HepG2 (cell line): ENCODE measurements at regions not wholly inside any gene's neighbourhood (a gene's known extent, or its start where the extent isn't known, plus 50 kb on each side); places are given as distances from the start of the nearest gene placed in this dataset.

Experiments
- ATAC-seq: fragments of 200-7000 bp; cut with Tn5 transposase; 3 replicates; pipeline ENCODE4 v1.9.1; 2020; ENCODE audit warnings: mild to moderate bottlenecking, moderate library complexity
- BruUV-seq: library from RNA; stranded (reverse); fragments of 400-500 nt; replicated peaks from 2 replicates; lab custom pipeline; 2021; lab: Mats Ljungman, UMichigan
- CTCF ChIA-PET: fragments of 300-600 bp; formaldehyde crosslinking; extraction: SDS; loops from one replicate; lab custom pipeline; 2021; ENCODE audit warnings: low total read pairs, inconsistent platforms, low intra/inter-chr PET ratio; lab: Yijun Ruan, JAX
- POLR2A ChIA-PET: fragments of 350-600 bp; sonication (Branson Sonifier 250); formaldehyde crosslinking; loops from one replicate; lab custom pipeline; 2020; ENCODE audit warnings: antibody characterized with exemption, inconsistent platforms; lab: Yijun Ruan, JAX
- DNase-seq: peaks from one replicate; pipeline ENCODE4 v3.0.0-alpha.2; 2015; ENCODE audit warnings: low spot score
- FAIRE-seq: peaks from 3 replicates; lab custom pipeline; 2011; peaks lifted over from hg19 to GRCh38; lab: Jason Lieb, UNC
- H2AFZ ChIP-seq: one replicate; pipeline ENCODE4 v1.6.1; 2011; ENCODE audit warnings: low read length, inconsistent platforms
- H3K27ac ChIP-seq: fragments of 300-600 bp; 3 replicates; pipeline ENCODE4 v1.8.0; 2011; ENCODE audit warnings: mixed run types, mild to moderate bottlenecking, mixed read lengths, low read length, inconsistent platforms; ENCODE audit not compliant: insufficient read depth; ENCODE audit errors: extremely low read length
- H3K27me3 ChIP-seq, 2 experiments: fragments of 200-600 bp in 1 of 2; 2 replicates in 1 of 2; 3 replicates in 1 of 2; pipeline versions ENCODE4 v1.6.0 to v1.8.0; 2011; ENCODE audit warnings: low read length in 2 of 2, mild to moderate bottlenecking in 2 of 2, moderate library complexity in 2 of 2, inconsistent platforms in 1 of 2; ENCODE audit not compliant: insufficient read depth in 2 of 2, control insufficient read depth in 1 of 2
- H3K36me3 ChIP-seq, 2 experiments: fragments of 200-600 bp in 1 of 2; replicated peaks in 1 of 2; 2 replicates in 1 of 2; 3 replicates in 1 of 2; pipeline versions ENCODE4 v1.5.1 to v1.8.0; 2011; ENCODE audit warnings: low read length in 2 of 2, inconsistent platforms in 1 of 2; ENCODE audit not compliant: insufficient read depth in 2 of 2, control insufficient read depth in 1 of 2
- H3K4me1 ChIP-seq: 2 replicates; pipeline ENCODE4 v1.5.1; 2012; ENCODE audit warnings: low read length, inconsistent platforms; ENCODE audit not compliant: insufficient read depth
- H3K4me2 ChIP-seq: 2 replicates; pipeline ENCODE4 v1.6.0; 2011; ENCODE audit warnings: low read depth, low read length, inconsistent platforms
- H3K4me3 ChIP-seq, 3 experiments: fragments of 200-600 bp in 1 of 3; sonication (generic), shearing (Covaris generic) in 1 of 3; replicated peaks in 1 of 3; 2 replicates each; pipeline ENCODE4 v1.5.1; 2011 to 2016; ENCODE audit warnings: low read length in 3 of 3, inconsistent platforms in 2 of 3, low read depth in 2 of 3, mild to moderate bottlenecking in 2 of 3, control low read depth in 1 of 3, mixed read lengths in 1 of 3; ENCODE audit not compliant: insufficient read depth in 1 of 3
- H3K79me2 ChIP-seq: one replicate; pipeline ENCODE4 v1.6.1; 2011; ENCODE audit warnings: low read length, inconsistent platforms; ENCODE audit not compliant: insufficient read depth
- H3K9ac ChIP-seq: 2 replicates; pipeline ENCODE4 v1.6.0; 2011; ENCODE audit warnings: mild to moderate bottlenecking, low read depth, low read length, inconsistent platforms; ENCODE audit not compliant: insufficient read depth
- H3K9me3 ChIP-seq: 2 replicates; pipeline ENCODE4 v1.5.1; 2012; ENCODE audit warnings: mild to moderate bottlenecking, low read length
- H4K20me1 ChIP-seq: 2 replicates; pipeline ENCODE4 v1.6.0; 2011; ENCODE audit warnings: inconsistent platforms, mild to moderate bottlenecking, low read length, moderate library complexity; ENCODE audit not compliant: insufficient read depth
- FLYWCH1 ChIP-seq: sonication (generic); formaldehyde crosslinking; IDR thresholded peaks from 2 replicates; pipeline ENCODE4 v1.8.1; 2023; ENCODE audit warnings: mild to moderate bottlenecking, missing genetic modification reagents
- FOSL2 ChIP-seq: sonication (generic); formaldehyde crosslinking; IDR thresholded peaks from 2 replicates; pipeline ENCODE4 v1.4.0; 2020; ENCODE audit warnings: missing genetic modification reagents
- FOXK2 ChIP-seq: fragments of 450-650 bp; IDR thresholded peaks from 2 replicates; pipeline ENCODE4 v1.6.1; 2016
- KAT2B ChIP-seq: fragments of 150-350 bp; IDR thresholded peaks from 2 replicates; pipeline ENCODE4 v1.6.1; 2014; ENCODE audit warnings: low read depth, low read length, borderline replicate concordance
- NONO ChIP-seq, 2 experiments: fragments of 450-650 bp in 1 of 2; sonication (generic) in 1 of 2; formaldehyde crosslinking in 1 of 2; IDR thresholded peaks in 1 of 2; conservative IDR thresholded peaks in 1 of 2; 2 replicates each; pipeline versions ENCODE4 v1.6.1 to v1.8.0; 2017 to 2022; ENCODE audit warnings: mild to moderate bottlenecking in 1 of 2, missing genetic modification reagents in 1 of 2, moderate library complexity in 1 of 2
- SALL2 ChIP-seq: sonication (generic); formaldehyde crosslinking; IDR thresholded peaks from 2 replicates; pipeline ENCODE4 v1.8.1; 2023; ENCODE audit warnings: mild to moderate bottlenecking, missing genetic modification reagents, inconsistent platforms
- ZNF367 ChIP-seq: sonication (generic); formaldehyde crosslinking; IDR thresholded peaks from 2 replicates; pipeline ENCODE4 v1.4.0; 2020; ENCODE audit warnings: missing genetic modification reagents, borderline replicate concordance
- ZNF564 ChIP-seq: sonication (generic); formaldehyde crosslinking; IDR thresholded peaks from 2 replicates; pipeline ENCODE4 v1.8.1; 2023; ENCODE audit warnings: mild to moderate bottlenecking, missing genetic modification reagents
- ZNF572 ChIP-seq: sonication (generic); formaldehyde crosslinking; IDR thresholded peaks from 2 replicates; pipeline ENCODE4 v1.5.1; 2020; ENCODE audit warnings: mild to moderate bottlenecking, missing genetic modification reagents
- ZNF709 ChIP-seq: sonication (generic); formaldehyde crosslinking; IDR thresholded peaks from 2 replicates; pipeline ENCODE4 v1.5.0; 2020; ENCODE audit warnings: mild to moderate bottlenecking, missing genetic modification reagents
- WGBS: methylation state at CpG from one replicate; pipeline ENCODE4 v1.1.6; 2017; ENCODE audit warnings: low lambda C conversion rate; 5-methylcytosine and 5-hydroxymethylcytosine counted together
- in situ Hi-C: cut with HindIII; loops from 2 replicates; pipeline ENCODE4 v1.10.0; 2017; ENCODE audit warnings: low pct_unique_long_range_greater_than_20kb; ENCODE audit not compliant: extremely low pct_ligation_motif_present
- intact Hi-C: fragments of 100-400 bp; cut with micrococcal nuclease; formaldehyde crosslinking; loops from one replicate; pipeline ENCODE4 v1.10.0; 2022; ENCODE audit not compliant: unreplicated experiment

GRCh38 chr5:92963800-92964199 lies 617.2 kb downstream of the NR2F1-AS1 start:
- no peak for DNase-seq
- Histone ChIP-seq H3K4me3 (no peak overlapping the region), H2AFZ (no peak overlapping the region), H3K79me2 (no peaks in the 10 kb centered on the region), H3K27me3 (no peaks in the 10 kb centered on the region), H3K9ac (no peak overlapping the region), H3K9me3 (peaks cover 9% of the 10 kb centered on the region; the same call in 1 of the 2 replicates)
- ChIA-PET CTCF (no interaction called here), POLR2A (no interaction called here)
- no peak for FAIRE-seq
- in situ Hi-C loops (no loop called here), intact Hi-C loops (no loop called here)
- BruUV-seq = no TSS peak
- no peak for ATAC-seq
- WGBS = 100% methylated on average over 2 of the region's 2 CpGs
- TF ChIP-seq KAT2B = no peak
- peak; percentile 96 for TF ChIP-seq ZNF709
- TF ChIP-seq, all 625 proteins: peak for 1
- H3K27ac ChIP-seq = no peak overlapping the region
- peaks cover 35% of the 10 kb centered on the region for H3K4me1 ChIP-seq
- H3K36me3 ChIP-seq = no peaks in the 10 kb centered on the region
- no peaks in the 10 kb centered on the region for H4K20me1 ChIP-seq
- no peak overlapping the region for H3K4me2 ChIP-seq

GRCh38 chr5:92962752-92963151 lies 618.3 kb downstream of the NR2F1-AS1 start:
- in situ Hi-C loops = no loop called here
- no peak for FAIRE-seq
- BruUV-seq = no TSS peak

More at GRCh38 chr5:92962752-92963151, 618.3 kb downstream of the NR2F1-AS1 start:
- no peaks in the 10 kb centered on the region for H4K20me1 ChIP-seq
- CTCF ChIA-PET = no interaction called here
- peak; percentile 20 for DNase-seq
- H3K9ac ChIP-seq = no peak overlapping the region
- POLR2A ChIA-PET = interaction anchor here (1.1 kb wide), 1 partner anchor 17 kb away, joined by 3 read pairs; no protein-coding TSS in a partner anchor
- H2AFZ ChIP-seq = peak overlapping the region; percentile 23
- H3K27me3 ChIP-seq = no peaks in the 10 kb centered on the region
- no peaks in the 10 kb centered on the region for H3K36me3 ChIP-seq
- H3K4me3 ChIP-seq = no peak overlapping the region
- ATAC-seq = no peak
- H3K9me3 ChIP-seq = peaks cover 9% of the 10 kb centered on the region; the same call in 1 of the 2 replicates
- H3K79me2 ChIP-seq = no peaks in the 10 kb centered on the region
- intact Hi-C loops = no loop called here
- TF ChIP-seq NONO (IDR thresholded peaks at IDR 0.05) = no peak
- TF ChIP-seq NONO (CRISPR knock-in tag; conservative IDR thresholded peaks at IDR 0.05) = no peak
- no peak for TF ChIP-seq ZNF367
- TF ChIP-seq SALL2 (CRISPR knock-in tag) = no peak
- no peak for TF ChIP-seq ZNF572
- no peak for TF ChIP-seq FOXK2
- TF ChIP-seq FLYWCH1 (CRISPR knock-in tag) = no peak
- TF ChIP-seq ZNF564 = no peak
- no peak for TF ChIP-seq FOSL2
- TF ChIP-seq, all 625 proteins: peak for 0
- no peak overlapping the region for H3K4me2 ChIP-seq
- no peak overlapping the region for H3K27ac ChIP-seq
- H3K4me1 ChIP-seq = peaks cover 25% of the 10 kb centered on the region
